HFF-Myc (cell line): ENCODE measurements at regions not wholly inside any gene's neighbourhood (a gene's known extent, or its start where the extent isn't known, plus 50 kb on each side); places are given as distances from the start of the nearest gene placed in this dataset.

Experiments
- DNase-seq: peaks from one replicate; pipeline ENCODE4 v3.0.0-alpha.2; 2011; ENCODE audit warnings: low read depth; ENCODE audit errors: extremely low read depth
- H3K4me3 ChIP-seq: replicated peaks from 2 replicates; pipeline ENCODE4 v1.5.1; 2011; ENCODE audit warnings: low read depth, mild to moderate bottlenecking, control low read depth, low read length
- TF ChIP-seq, protein P1 (sequence below): IDR thresholded peaks from 2 replicates; pipeline ENCODE4 v1.5.1; 2012; ENCODE audit warnings: mild to moderate bottlenecking, low read depth, low read length, control low read depth; ENCODE audit errors: missing control alignments

DNA sequence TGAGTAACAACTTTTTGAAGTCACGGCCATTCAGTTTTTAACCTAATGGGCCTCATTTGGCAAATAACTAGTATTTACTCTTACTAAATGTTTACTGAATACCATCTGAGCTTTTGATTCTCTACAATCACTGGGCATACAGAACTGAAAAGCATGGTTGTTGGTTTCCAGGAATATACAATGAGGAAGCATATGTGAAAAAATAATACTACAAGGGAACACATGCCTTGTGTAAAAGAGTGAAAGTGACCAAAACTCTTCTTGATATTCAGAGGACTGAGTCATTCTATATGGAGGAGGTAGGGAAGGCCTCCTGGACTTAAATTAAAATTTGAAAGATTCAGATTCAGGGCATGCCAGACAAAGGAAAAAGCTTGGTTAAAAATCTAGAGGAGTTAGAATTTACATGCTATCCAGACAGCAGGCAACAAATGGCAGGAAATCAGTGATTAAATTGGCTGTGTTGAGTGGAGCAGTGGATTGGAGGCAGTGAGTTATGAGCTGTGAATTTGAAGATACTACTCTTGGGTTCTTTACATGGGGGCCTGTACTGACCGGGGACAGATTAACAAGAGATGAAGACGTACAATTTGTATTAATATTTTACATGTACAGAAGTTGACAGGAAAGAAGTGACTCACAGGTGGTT, 53.6 kb upstream of the NRXN1 start:
- TF ChIP-seq, protein P1, sequence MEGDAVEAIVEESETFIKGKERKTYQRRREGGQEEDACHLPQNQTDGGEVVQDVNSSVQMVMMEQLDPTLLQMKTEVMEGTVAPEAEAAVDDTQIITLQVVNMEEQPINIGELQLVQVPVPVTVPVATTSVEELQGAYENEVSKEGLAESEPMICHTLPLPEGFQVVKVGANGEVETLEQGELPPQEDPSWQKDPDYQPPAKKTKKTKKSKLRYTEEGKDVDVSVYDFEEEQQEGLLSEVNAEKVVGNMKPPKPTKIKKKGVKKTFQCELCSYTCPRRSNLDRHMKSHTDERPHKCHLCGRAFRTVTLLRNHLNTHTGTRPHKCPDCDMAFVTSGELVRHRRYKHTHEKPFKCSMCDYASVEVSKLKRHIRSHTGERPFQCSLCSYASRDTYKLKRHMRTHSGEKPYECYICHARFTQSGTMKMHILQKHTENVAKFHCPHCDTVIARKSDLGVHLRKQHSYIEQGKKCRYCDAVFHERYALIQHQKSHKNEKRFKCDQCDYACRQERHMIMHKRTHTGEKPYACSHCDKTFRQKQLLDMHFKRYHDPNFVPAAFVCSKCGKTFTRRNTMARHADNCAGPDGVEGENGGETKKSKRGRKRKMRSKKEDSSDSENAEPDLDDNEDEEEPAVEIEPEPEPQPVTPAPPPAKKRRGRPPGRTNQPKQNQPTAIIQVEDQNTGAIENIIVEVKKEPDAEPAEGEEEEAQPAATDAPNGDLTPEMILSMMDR: no peak
- H3K4me3 ChIP-seq: no peak overlapping the region
- DNase-seq: no peak

DNA sequence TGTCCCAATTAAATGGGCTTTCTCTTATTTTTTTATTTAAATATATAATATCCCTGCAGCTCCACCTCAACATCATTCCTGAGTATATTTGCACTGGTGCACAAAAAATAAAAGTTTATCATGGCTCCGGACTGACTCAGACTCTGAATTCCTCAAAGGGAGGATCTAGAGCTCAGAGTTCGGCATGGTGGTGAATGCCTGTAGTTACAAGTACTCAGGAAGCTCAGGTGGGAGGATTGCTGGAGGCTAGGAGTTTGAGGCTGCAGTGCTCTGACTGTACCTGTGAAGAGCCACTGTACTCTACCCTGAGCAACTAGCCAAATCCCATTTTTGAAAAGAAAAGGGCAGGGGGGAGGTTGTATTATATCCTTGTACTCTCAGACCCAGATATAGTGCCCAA, 52.8 kb upstream of the NRXN1 start:
- TF ChIP-seq, protein P1: no peak
- DNase-seq: no peak
- H3K4me3 ChIP-seq: no peak overlapping the region
